ENCODE measurements at regions not wholly inside any gene's neighbourhood (a gene's known extent, or its start where the extent isn't known, plus 50 kb on each side); places are given as distances from the start of the nearest gene placed in this dataset.

DNA sequence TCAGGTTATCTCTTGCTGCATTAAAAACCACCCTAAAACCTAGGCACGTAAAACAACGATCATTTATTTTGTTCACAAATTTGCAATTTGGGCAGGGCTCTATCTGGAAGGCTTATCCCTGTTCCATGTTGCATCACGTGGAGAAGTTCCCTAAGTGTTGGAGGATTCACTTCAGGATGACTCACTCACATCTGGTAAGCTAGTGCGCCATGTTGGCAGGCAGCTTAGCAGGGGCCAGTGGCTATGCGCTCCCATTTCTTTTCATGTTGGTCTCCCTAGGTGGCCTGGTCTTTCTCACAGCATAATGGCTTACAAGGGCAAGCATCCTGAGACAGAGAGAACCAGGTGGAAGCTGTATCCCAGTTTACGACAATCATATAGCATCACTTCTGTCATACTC is 226.8 kb downstream of the BLID start:
- H3K4me2 ChIP-seq (ENCODE audit: low read length): no peak overlapping the region
- ChIA-PET CTCF (no interaction called here), POLR2A (no interaction called here), RAD21 (ENCODE audit: low non-redundant PET in 1 of 2, low total read pairs in 2 of 2, uncharacterized antibody in 2 of 2, unreplicated experiment in 2 of 2) (no interaction called here)
- H3K9ac ChIP-seq (ENCODE audit: low read length): no peak overlapping the region
- no peaks in the 10 kb centered on the region for H3K79me2 ChIP-seq (ENCODE audit: insufficient read depth, low read length)
- no peaks in the 10 kb centered on the region for H3K36me3 ChIP-seq (ENCODE audit: control insufficient read depth in 1 of 2, insufficient read depth in 2 of 2, low read length in 2 of 2)
- no peak overlapping the region for H3K4me3 ChIP-seq (replicated peaks in 1 of 2; ENCODE audit: low read depth in 1 of 2, low read length in 2 of 2)
- no peaks in the 10 kb centered on the region for H3K9me2 ChIP-seq (ENCODE audit: insufficient read depth)
- peaks cover 0 to 7% of the 10 kb centered on the region in 2 experiments; a peak in 1 of 4 replicates for H3K4me1 ChIP-seq (ENCODE audit: control insufficient read depth in 1 of 2, insufficient read depth in 2 of 2, low read length in 2 of 2)
- DNase-seq (ENCODE audit: low read depth, low spot score) (no peak), ATAC-seq (no peak)
- no peaks in the 10 kb centered on the region for H3K27me3 ChIP-seq (ENCODE audit: insufficient read depth, low read length)
- TF ChIP-seq ZFX (IDR thresholded peaks at IDR 0.05): no peak
- TF ChIP-seq JUND (IDR thresholded peaks at IDR 0.05): no peak
- TF ChIP-seq, protein P1, sequence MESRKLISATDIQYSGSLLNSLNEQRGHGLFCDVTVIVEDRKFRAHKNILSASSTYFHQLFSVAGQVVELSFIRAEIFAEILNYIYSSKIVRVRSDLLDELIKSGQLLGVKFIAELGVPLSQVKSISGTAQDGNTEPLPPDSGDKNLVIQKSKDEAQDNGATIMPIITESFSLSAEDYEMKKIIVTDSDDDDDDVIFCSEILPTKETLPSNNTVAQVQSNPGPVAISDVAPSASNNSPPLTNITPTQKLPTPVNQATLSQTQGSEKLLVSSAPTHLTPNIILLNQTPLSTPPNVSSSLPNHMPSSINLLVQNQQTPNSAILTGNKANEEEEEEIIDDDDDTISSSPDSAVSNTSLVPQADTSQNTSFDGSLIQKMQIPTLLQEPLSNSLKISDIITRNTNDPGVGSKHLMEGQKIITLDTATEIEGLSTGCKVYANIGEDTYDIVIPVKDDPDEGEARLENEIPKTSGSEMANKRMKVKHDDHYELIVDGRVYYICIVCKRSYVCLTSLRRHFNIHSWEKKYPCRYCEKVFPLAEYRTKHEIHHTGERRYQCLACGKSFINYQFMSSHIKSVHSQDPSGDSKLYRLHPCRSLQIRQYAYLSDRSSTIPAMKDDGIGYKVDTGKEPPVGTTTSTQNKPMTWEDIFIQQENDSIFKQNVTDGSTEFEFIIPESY (IDR thresholded peaks at IDR 0.05; ENCODE audit: extremely low read depth, insufficient replicate concordance, low read length): no peak
- no peak for TF ChIP-seq RAD21 (IDR thresholded peaks at IDR 0.05; ENCODE audit: low read depth)
- no peak for TF ChIP-seq SRF (IDR thresholded peaks at IDR 0.05; ENCODE audit: low read depth)
- TF ChIP-seq EGR1 (IDR thresholded peaks at IDR 0.05; ENCODE audit: low read depth): no peak
- TF ChIP-seq TCF7L2 (IDR thresholded peaks at IDR 0.05; ENCODE audit: borderline replicate concordance, extremely low read depth, insufficient read depth, insufficient read length): no peak
- TF ChIP-seq FOSL1 (IDR thresholded peaks at IDR 0.05; ENCODE audit: low read depth): no peak
- TF ChIP-seq, protein P2, sequence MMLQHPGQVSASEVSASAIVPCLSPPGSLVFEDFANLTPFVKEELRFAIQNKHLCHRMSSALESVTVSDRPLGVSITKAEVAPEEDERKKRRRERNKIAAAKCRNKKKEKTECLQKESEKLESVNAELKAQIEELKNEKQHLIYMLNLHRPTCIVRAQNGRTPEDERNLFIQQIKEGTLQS (IDR thresholded peaks at IDR 0.05): no peak
- no peak for TF ChIP-seq EZH2phosphoT487 (IDR thresholded peaks at IDR 0.05; ENCODE audit: borderline replicate concordance)
- TF ChIP-seq, protein P3, sequence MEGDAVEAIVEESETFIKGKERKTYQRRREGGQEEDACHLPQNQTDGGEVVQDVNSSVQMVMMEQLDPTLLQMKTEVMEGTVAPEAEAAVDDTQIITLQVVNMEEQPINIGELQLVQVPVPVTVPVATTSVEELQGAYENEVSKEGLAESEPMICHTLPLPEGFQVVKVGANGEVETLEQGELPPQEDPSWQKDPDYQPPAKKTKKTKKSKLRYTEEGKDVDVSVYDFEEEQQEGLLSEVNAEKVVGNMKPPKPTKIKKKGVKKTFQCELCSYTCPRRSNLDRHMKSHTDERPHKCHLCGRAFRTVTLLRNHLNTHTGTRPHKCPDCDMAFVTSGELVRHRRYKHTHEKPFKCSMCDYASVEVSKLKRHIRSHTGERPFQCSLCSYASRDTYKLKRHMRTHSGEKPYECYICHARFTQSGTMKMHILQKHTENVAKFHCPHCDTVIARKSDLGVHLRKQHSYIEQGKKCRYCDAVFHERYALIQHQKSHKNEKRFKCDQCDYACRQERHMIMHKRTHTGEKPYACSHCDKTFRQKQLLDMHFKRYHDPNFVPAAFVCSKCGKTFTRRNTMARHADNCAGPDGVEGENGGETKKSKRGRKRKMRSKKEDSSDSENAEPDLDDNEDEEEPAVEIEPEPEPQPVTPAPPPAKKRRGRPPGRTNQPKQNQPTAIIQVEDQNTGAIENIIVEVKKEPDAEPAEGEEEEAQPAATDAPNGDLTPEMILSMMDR (IDR thresholded peaks at IDR 0.05 in 2 of 3, conservative IDR thresholded peaks at IDR 0.05 in 1 of 3; ENCODE audit: borderline replicate concordance in 1 of 3, insufficient read depth in 1 of 3, low read depth in 2 of 3, low read length in 2 of 3): no peak
- no peak for TF ChIP-seq EZH2 (IDR thresholded peaks at IDR 0.05)
- no TSS peak for BruUV-seq (replicated peaks)
- H3K9me3 ChIP-seq (ENCODE audit: control insufficient read depth in 1 of 2, insufficient read depth in 1 of 2, low read depth in 1 of 2, low read length in 2 of 2): no peaks in the 10 kb centered on the region
- H2AFZ ChIP-seq (ENCODE audit: low read depth, low read length, poor library complexity, severe bottlenecking): no peak overlapping the region
- intact Hi-C loops (cut with micrococcal nuclease): no loop called here
- no peak overlapping the region for H3K27ac ChIP-seq (ENCODE audit: low read depth, low read length)
- H4K20me1 ChIP-seq (ENCODE audit: insufficient read depth): no peaks in the 10 kb centered on the region

Data from HCT116 (cell line).